AG09319 (cell line): ENCODE measurements at regions not wholly inside any gene's neighbourhood (a gene's known extent, or its start where the extent isn't known, plus 50 kb on each side); places are given as distances from the start of the nearest gene placed in this dataset.

Source experiments
- DNase-seq: peaks from one replicate; pipeline ENCODE4 v3.0.0-alpha.2; 2010; ENCODE audit warnings: low read depth; ENCODE audit errors: extremely low read depth
- CTCF ChIP-seq: IDR thresholded peaks from 2 replicates; pipeline ENCODE4 v1.5.1; 2011; ENCODE audit warnings: low read depth, mild to moderate bottlenecking, inconsistent platforms, low read length, moderate library complexity

GRCh38 chr4:42331040-42331439 lies 66.2 kb upstream of the SHISA3 start:
- no peak for TF ChIP-seq CTCF
- DNase-seq = no peak

- no peak for DNase-seq
- TF ChIP-seq CTCF = no peak
Measured at GRCh38 chr4:42331914-42332368, 65.3 kb upstream of the SHISA3 start.

- no peak for TF ChIP-seq CTCF
- no peak for DNase-seq
Measured at GRCh38 chr4:42339935-42340406, 57.3 kb upstream of the SHISA3 start.

- no peak for DNase-seq
- TF ChIP-seq CTCF = no peak
Measured at GRCh38 chr4:42341518-42342026, 55.7 kb upstream of the SHISA3 start.

- TF ChIP-seq CTCF = no peak
Measured at GRCh38 chr4:42342459-42342858, 54.8 kb upstream of the SHISA3 start.

GRCh38 chr4:42344309-42344708 lies 53.0 kb upstream of the SHISA3 start:
- no peak for TF ChIP-seq CTCF
- no peak for DNase-seq

More at GRCh38 chr4:42342459-42342858, 54.8 kb upstream of the SHISA3 start:
- DNase-seq = no peak

GRCh38 chr4:42344749-42345148 lies 52.5 kb upstream of the SHISA3 start:
- no peak for TF ChIP-seq CTCF

More at GRCh38 chr4:42344749-42345148, 52.5 kb upstream of the SHISA3 start:
- no peak for DNase-seq
